Colonic mucosa (tissue), 4 donors: ENCODE measurements at regions not wholly inside any gene's neighbourhood (a gene's known extent, or its start where the extent isn't known, plus 50 kb on each side); places are given as distances from the start of the nearest gene placed in this dataset.

Source experiments
- DNase-seq: peaks from one replicate; pipeline ENCODE4 v3.0.0-alpha.2; 2020
- H3K27ac ChIP-seq: fragments of 200-600 bp; one replicate; pipeline ENCODE4 v1.8.0; 2021
- H3K27me3 ChIP-seq: fragments of 200-600 bp; one replicate; pipeline ENCODE4 v1.8.0; 2021
- H3K36me3 ChIP-seq: fragments of 200-600 bp; one replicate; pipeline ENCODE4 v1.8.0; 2021
- H3K4me1 ChIP-seq: fragments of 200-600 bp; one replicate; pipeline ENCODE4 v1.8.0; 2021; ENCODE audit warnings: mild to moderate bottlenecking
- H3K4me3 ChIP-seq: fragments of 200-600 bp; one replicate; pipeline ENCODE4 v1.8.0; 2021
- H3K9ac ChIP-seq, 2 donors: one replicate each; pipeline ENCODE4 v1.7.0; 2013; ENCODE audit warnings: control low read depth in 2 of 2, low read depth in 2 of 2, low read length in 2 of 2
- H3K9me3 ChIP-seq: fragments of 200-600 bp; one replicate; pipeline ENCODE4 v1.8.0; 2021
- CTCF ChIP-seq: fragments of 200-600 bp; IDR thresholded peaks from one replicate; pipeline ENCODE4 v1.8.0; 2022; ENCODE audit warnings: antibody characterized with exemption, mild to moderate bottlenecking
- intact Hi-C: fragments of 100-400 bp; cut with DNase I; formaldehyde crosslinking; loops from one replicate; pipeline ENCODE4 v1.14.1; 2022
- donor health status: healthy.
- donor health status: DM: no; HTN: no; CAD: no.
- donor health status: DM: no; HTN: no; CAD: no.

DNA sequence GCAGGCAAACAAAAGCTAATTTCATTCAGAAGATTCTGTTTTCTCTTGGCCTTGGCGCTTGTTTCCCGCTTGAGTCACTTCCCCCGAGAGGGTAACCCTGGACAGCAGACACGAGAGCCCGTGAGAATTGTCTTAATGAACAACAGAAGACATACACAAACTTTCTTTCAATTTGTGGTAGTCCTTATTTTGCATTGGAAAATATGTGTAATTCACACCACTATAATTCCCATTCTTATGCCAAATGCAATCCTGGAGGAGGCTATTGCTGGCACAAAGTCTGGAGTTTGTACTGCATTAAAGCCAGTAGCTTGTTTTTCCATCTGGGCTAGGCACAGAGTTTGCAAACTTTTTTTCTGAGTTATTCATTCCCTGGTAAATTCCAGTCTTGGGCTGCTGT lies 109.8 kb upstream of the IVNS1ABP start:
- Histone ChIP-seq H3K4me3 (no peak overlapping the region), H3K36me3 (no peaks in the 10 kb centered on the region), H3K4me1 (no peaks in the 10 kb centered on the region), H3K27ac (no peak overlapping the region), H3K27me3 (no peaks in the 10 kb centered on the region), H3K9ac (no peak overlapping the region), H3K9me3 (no peaks in the 10 kb centered on the region)
- no peak for DNase-seq
- no peak for TF ChIP-seq CTCF
- intact Hi-C loops: no loop called here

DNA sequence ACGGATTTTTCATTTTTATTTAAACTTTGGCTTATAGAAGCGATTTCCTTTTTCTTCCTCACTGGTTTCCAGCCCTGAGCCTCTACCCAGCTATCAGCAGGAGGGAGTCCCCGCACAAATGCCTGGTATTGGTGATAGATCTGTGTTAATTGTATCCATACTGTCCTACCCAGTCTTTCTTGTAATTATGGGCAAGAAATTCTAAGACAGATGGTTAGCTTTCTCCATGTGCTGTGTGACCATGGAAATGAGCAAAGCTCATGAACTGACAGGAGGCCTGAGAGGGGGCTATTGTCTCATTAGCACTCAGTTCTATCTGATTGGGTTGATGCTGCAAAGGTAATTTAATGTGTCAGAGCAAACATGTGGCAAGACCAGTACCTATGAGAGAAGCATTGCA lies 108.1 kb upstream of the IVNS1ABP start:
- intact Hi-C loops: no loop called here
- TF ChIP-seq CTCF: no peak
- no peaks in the 10 kb centered on the region for H3K36me3 ChIP-seq
- no peaks in the 10 kb centered on the region for H3K4me1 ChIP-seq
- H3K27ac ChIP-seq: no peak overlapping the region
- H3K4me3 ChIP-seq: no peak overlapping the region
- H3K27me3 ChIP-seq: no peaks in the 10 kb centered on the region
- H3K9ac ChIP-seq: no peak overlapping the region
- H3K9me3 ChIP-seq: no peaks in the 10 kb centered on the region
- no peak for DNase-seq

DNA sequence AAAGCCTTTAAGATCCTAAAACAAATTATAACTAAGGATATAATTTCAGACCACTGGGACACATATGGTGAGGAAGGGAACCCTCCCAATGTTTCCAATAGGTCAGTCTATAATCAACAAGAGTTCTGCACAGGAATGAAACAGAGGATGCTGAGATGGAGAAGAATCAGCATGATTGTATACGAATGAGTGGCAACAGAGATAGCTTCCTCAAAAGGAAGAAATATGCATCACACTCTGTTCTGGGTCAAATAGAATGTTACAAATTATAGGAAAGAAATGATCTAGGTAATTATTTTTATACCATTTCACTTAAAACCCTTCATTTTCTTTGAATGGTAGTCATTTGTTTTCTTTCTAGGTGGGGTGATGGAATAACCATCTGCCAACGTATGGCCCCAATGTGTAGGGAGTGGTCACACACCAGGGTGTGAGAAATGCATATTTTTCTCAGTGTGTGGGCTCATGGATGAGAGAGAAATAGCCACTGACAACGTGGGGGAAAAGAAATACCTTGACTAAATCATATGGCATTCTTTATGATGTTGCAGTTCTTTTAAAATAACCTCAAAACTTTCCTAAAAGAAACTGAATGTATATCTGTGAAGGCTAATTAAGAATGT lies 104.6 kb upstream of the IVNS1ABP start:
- H3K4me3 ChIP-seq: no peak overlapping the region
- no peaks in the 10 kb centered on the region for H3K36me3 ChIP-seq
- intact Hi-C loops: no loop called here
- DNase-seq: no peak
- H3K27me3 ChIP-seq: no peaks in the 10 kb centered on the region
- no peaks in the 10 kb centered on the region for H3K4me1 ChIP-seq
- no peak for TF ChIP-seq CTCF
- H3K27ac ChIP-seq: no peak overlapping the region
- H3K9ac ChIP-seq: no peak overlapping the region
- H3K9me3 ChIP-seq: no peaks in the 10 kb centered on the region

DNA sequence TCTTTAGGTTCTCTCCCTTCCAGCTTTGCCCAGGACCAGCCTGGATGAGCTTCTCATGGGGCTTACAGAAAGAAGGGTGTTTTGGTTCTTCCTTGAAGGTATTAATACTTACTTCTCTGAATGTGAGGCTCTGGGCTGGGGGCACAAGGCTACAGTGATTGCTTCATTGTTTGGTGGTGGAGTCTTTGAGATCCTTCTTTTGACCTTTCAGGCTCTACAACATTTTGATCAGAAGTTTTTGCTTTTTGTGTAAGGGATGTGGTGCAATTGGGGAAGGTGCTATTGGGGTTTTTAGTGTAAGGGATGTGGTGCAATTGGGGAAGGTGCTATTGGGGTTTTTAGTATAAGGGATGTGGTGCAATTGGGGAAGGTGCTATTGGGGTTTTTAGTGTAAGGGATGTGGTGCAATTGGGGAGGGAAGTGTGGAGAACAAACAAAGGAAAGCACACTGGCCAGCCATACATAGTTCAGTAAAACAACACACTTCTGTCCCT lies 103.6 kb upstream of the IVNS1ABP start:
- Histone ChIP-seq H3K4me1 (no peaks in the 10 kb centered on the region), H3K9me3 (no peaks in the 10 kb centered on the region), H3K36me3 (no peaks in the 10 kb centered on the region), H3K27ac (no peak overlapping the region), H3K4me3 (no peak overlapping the region), H3K9ac (no peak overlapping the region), H3K27me3 (no peaks in the 10 kb centered on the region)
- intact Hi-C loops: no loop called here
- no peak for DNase-seq
- no peak for TF ChIP-seq CTCF

- H3K4me1 ChIP-seq: no peaks in the 10 kb centered on the region
- H3K9ac ChIP-seq: no peak overlapping the region
- no peak overlapping the region for H3K27ac ChIP-seq
- intact Hi-C loops: no loop called here
- H3K36me3 ChIP-seq: no peaks in the 10 kb centered on the region
- H3K9me3 ChIP-seq: no peaks in the 10 kb centered on the region
- H3K4me3 ChIP-seq: no peak overlapping the region
- no peak for DNase-seq
- no peak for TF ChIP-seq CTCF
- H3K27me3 ChIP-seq: no peaks in the 10 kb centered on the region
Observed at GRCh38 chr1:185419718-185420117, 102.7 kb upstream of the IVNS1ABP start.
